GM23338 (cell line): ENCODE measurements at regions not wholly inside any gene's neighbourhood (a gene's known extent, or its start where the extent isn't known, plus 50 kb on each side); places are given as distances from the start of the nearest gene placed in this dataset.

Experiments
- ATAC-seq: fragments of 200-7000 bp; cut with Tn5 transposase; 3 replicates; pipeline ENCODE4 v1.9.1; 2020
- DNase-seq: peaks from one replicate; pipeline ENCODE4 v3.0.0-alpha.2; 2015; ENCODE audit warnings: low spot score
- H2AFZ ChIP-seq: fragments of 200-600 bp; sonication (generic); 2 replicates; pipeline ENCODE4 v1.8.0; 2016; ENCODE audit warnings: antibody characterized with exemption, mild to moderate bottlenecking, moderate library complexity
- H3F3A ChIP-seq: fragments of 200-600 bp; sonication (generic); replicated peaks from 2 replicates; pipeline ENCODE4 v1.8.0; 2017; ENCODE audit warnings: antibody characterized with exemption, mixed run types, low read depth
- H3K27ac ChIP-seq: fragments of 200-600 bp; sonication (generic); 2 replicates; pipeline ENCODE4 v1.6.1; 2016; ENCODE audit warnings: low read depth
- H3K27me3 ChIP-seq: fragments of 200-600 bp; sonication (generic); 2 replicates; pipeline ENCODE4 v1.8.0; 2016; ENCODE audit warnings: mild to moderate bottlenecking, mixed run types, moderate library complexity; ENCODE audit not compliant: insufficient read depth
- H3K36me3 ChIP-seq: fragments of 200-600 bp; sonication (generic); 2 replicates; pipeline ENCODE4 v1.8.0; 2016; ENCODE audit warnings: mild to moderate bottlenecking; ENCODE audit not compliant: insufficient read depth
- H3K4me1 ChIP-seq: fragments of 200-600 bp; sonication (generic); 2 replicates; pipeline ENCODE4 v1.8.0; 2016; ENCODE audit warnings: mild to moderate bottlenecking, moderate library complexity; ENCODE audit not compliant: insufficient read depth
- H3K4me2 ChIP-seq: fragments of 200-600 bp; sonication (generic); 2 replicates; pipeline ENCODE4 v1.7.1; 2017; ENCODE audit warnings: mixed run types
- H3K4me3 ChIP-seq: fragments of 200-600 bp; sonication (generic); 2 replicates; pipeline ENCODE4 v1.6.1; 2016; ENCODE audit warnings: mixed run types
- H3K79me2 ChIP-seq: fragments of 200-600 bp; sonication (generic); replicated peaks from 2 replicates; pipeline ENCODE4 v1.8.0; 2017; ENCODE audit warnings: mild to moderate bottlenecking; ENCODE audit not compliant: insufficient read depth
- H3K9me2 ChIP-seq: fragments of 200-600 bp; sonication (generic); 2 replicates; pipeline ENCODE4 v1.8.0; 2017; ENCODE audit not compliant: insufficient read depth
- H4K20me1 ChIP-seq: fragments of 200-600 bp; sonication (generic); replicated peaks from 2 replicates; pipeline ENCODE4 v1.8.0; 2017; ENCODE audit warnings: mild to moderate bottlenecking; ENCODE audit not compliant: insufficient read depth
- H3K27ac Mint-ChIP-seq: 2 replicates; pipeline ENCODE4 v1.8.0; 2020; ENCODE audit warnings: inconsistent platforms, mild to moderate bottlenecking, moderate library complexity, mixed read lengths
- H3K27me3 Mint-ChIP-seq: 3 replicates; pipeline ENCODE4 v1.8.0; 2022; ENCODE audit warnings: low read depth, mild to moderate bottlenecking, moderate library complexity, mixed read lengths, inconsistent platforms; ENCODE audit not compliant: insufficient read depth, poor library complexity
- H3K36me3 Mint-ChIP-seq: 3 replicates; pipeline ENCODE4 v1.8.0; 2021; ENCODE audit warnings: low read depth, mild to moderate bottlenecking, inconsistent platforms, moderate library complexity, mixed read lengths
- H3K4me1 Mint-ChIP-seq: 3 replicates; pipeline ENCODE4 v1.8.0; 2020; ENCODE audit warnings: mild to moderate bottlenecking, inconsistent platforms, mixed read lengths
- H3K4me3 Mint-ChIP-seq: 3 replicates; pipeline ENCODE4 v1.8.0; 2021; ENCODE audit warnings: moderate library complexity, mild to moderate bottlenecking, inconsistent platforms, mixed read lengths
- H3K9me3 Mint-ChIP-seq: 3 replicates; pipeline ENCODE4 v1.8.0; 2020; ENCODE audit warnings: moderate library complexity, mild to moderate bottlenecking, inconsistent platforms, mixed read lengths
- CREB1 ChIP-seq: fragments of 250-450 bp; sonication (Bioruptor Pico); IDR thresholded peaks from 2 replicates; pipeline ENCODE4 v1.5.0; 2020; ENCODE audit warnings: low read depth, mild to moderate bottlenecking, moderate library complexity
- EZH2 ChIP-seq: fragments of 200-600 bp; sonication (generic); IDR thresholded peaks from one replicate; pipeline ENCODE4 v1.8.0; 2017; ENCODE audit warnings: antibody characterized with exemption, mild to moderate bottlenecking, low read depth; ENCODE audit not compliant: unreplicated experiment
- JUNB ChIP-seq: IDR thresholded peaks from one replicate; pipeline ENCODE4 v1.6.1; 2016; ENCODE audit warnings: antibody characterized with exemption; ENCODE audit not compliant: unreplicated experiment
- NANOG ChIP-seq: IDR thresholded peaks from 2 replicates; pipeline ENCODE4 v1.6.1; 2016; ENCODE audit warnings: antibody characterized with exemption, borderline replicate concordance
- POLR2AphosphoS5 ChIP-seq: IDR thresholded peaks from 2 replicates; pipeline ENCODE4 v1.6.1; 2016; ENCODE audit warnings: antibody characterized with exemption, low read depth
- STAT1 ChIP-seq: IDR thresholded peaks from one replicate; pipeline ENCODE4 v1.6.1; 2016; ENCODE audit warnings: antibody characterized with exemption; ENCODE audit not compliant: unreplicated experiment
- ZNF114 ChIP-seq: fragments of 250-450 bp; sonication (Bioruptor Pico); IDR thresholded peaks from 2 replicates; pipeline ENCODE4 v1.5.0; 2020; ENCODE audit warnings: mild to moderate bottlenecking, moderate library complexity
- ZNF331 ChIP-seq: fragments of 250-450 bp; sonication (Bioruptor Pico); IDR thresholded peaks from 2 replicates; pipeline ENCODE4 v1.5.0; 2020; ENCODE audit warnings: low read depth, mild to moderate bottlenecking, moderate library complexity
- TF ChIP-seq, protein P1 (sequence below), 2 experiments: fragments of 200-600 bp in 1 of 2; sonication (generic) in 1 of 2; conservative IDR thresholded peaks; 2 replicates each; pipeline versions ENCODE4 v1.5.1 to v1.6.1; 2016 to 2017; ENCODE audit warnings: antibody characterized with exemption in 2 of 2, low read depth in 2 of 2, mild to moderate bottlenecking in 2 of 2, moderate library complexity in 1 of 2
- TF ChIP-seq, protein P2 (sequence below): IDR thresholded peaks from 2 replicates; pipeline ENCODE4 v1.6.1; 2016; ENCODE audit warnings: antibody characterized with exemption

DNA sequence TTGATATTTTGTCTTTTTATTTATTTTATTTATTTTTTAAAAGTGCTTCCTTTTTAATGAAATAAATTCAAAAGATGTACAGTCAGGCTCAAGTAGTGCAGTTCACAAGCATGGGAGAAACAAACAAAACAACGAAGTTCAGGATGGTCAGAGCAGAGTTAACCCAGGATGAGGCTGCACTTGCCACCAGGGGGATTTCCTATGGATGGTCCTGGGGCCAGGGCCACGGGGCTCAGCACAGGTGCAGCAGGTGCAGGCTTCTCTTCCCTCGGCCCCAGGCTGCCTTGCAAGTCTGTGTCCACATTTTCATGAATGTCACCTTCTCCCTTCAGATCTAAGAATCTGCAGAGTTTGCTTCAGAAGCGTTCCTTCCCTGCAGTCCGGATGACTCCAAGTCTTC lies 76.5 kb downstream of the CDCA7 start:
- peaks cover 3% of the 10 kb centered on the region for H3K27me3 Mint-ChIP-seq
- no peaks in the 10 kb centered on the region for H3K4me1 Mint-ChIP-seq
- no peak overlapping the region for H3K27ac ChIP-seq
- no peak overlapping the region for H3K4me3 ChIP-seq
- H3K36me3 ChIP-seq, result no peaks in the 10 kb centered on the region
- no peak overlapping the region for H3K4me3 Mint-ChIP-seq
- no peaks in the 10 kb centered on the region for H3K4me1 ChIP-seq
- no peaks in the 10 kb centered on the region for H3K36me3 Mint-ChIP-seq
- no peaks in the 10 kb centered on the region for H3F3A ChIP-seq
- H3K4me2 ChIP-seq, result no peak overlapping the region
- TF ChIP-seq, protein P1, sequence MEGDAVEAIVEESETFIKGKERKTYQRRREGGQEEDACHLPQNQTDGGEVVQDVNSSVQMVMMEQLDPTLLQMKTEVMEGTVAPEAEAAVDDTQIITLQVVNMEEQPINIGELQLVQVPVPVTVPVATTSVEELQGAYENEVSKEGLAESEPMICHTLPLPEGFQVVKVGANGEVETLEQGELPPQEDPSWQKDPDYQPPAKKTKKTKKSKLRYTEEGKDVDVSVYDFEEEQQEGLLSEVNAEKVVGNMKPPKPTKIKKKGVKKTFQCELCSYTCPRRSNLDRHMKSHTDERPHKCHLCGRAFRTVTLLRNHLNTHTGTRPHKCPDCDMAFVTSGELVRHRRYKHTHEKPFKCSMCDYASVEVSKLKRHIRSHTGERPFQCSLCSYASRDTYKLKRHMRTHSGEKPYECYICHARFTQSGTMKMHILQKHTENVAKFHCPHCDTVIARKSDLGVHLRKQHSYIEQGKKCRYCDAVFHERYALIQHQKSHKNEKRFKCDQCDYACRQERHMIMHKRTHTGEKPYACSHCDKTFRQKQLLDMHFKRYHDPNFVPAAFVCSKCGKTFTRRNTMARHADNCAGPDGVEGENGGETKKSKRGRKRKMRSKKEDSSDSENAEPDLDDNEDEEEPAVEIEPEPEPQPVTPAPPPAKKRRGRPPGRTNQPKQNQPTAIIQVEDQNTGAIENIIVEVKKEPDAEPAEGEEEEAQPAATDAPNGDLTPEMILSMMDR (conservative IDR thresholded peaks at IDR 0.05; ENCODE audit: low read depth in 2 of 2), result peak; percentile 30 to 46; a peak in 3 of 4 replicates
- TF ChIP-seq POLR2AphosphoS5, result no peak
- ATAC-seq (peak; percentile 95), DNase-seq (peak; percentile 64)
- no peaks in the 10 kb centered on the region for H3K9me3 Mint-ChIP-seq
- H2AFZ ChIP-seq, result no peak overlapping the region
- no peaks in the 10 kb centered on the region for H3K79me2 ChIP-seq
- no peaks in the 10 kb centered on the region for H4K20me1 ChIP-seq
- no peaks in the 10 kb centered on the region for H3K27me3 ChIP-seq
- H3K9me2 ChIP-seq, result 0 out of 2 replicates have a peak, but pooled peaks cover 7% of the 10 kb centered on the region
- no peak overlapping the region for H3K27ac Mint-ChIP-seq

DNA sequence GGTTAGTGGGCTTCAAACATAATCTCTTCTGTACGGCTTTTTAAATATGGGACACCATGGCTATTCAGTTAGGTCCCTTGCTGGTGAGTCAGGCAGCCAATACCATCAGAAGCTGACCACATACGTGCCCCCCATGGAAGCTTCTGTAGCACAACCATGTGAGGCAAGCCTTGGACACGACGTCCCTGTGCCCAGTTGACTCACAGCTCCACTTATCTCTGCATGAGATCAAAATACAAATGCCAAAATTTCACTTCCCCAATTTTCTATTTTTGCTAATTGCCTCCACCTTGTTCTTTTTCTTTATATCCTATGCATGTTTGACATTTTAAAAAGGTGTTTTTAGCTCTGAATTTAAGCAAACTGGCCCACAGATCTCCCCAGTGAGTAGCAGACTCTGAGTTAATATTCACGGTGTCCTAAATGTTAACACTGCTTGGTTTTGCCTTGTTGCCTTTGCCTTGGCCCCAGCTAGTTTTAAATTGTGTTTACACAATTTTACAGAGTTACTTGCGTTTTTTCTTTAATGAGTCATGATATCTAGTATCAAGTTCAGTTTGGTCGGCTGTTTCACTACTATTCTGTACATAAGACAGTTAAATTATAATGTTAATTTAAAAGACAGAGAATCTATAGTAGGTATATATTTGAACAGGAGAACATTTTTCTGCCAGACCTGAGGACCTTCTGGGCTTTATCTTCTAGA lies 77.5 kb downstream of the CDCA7 start:
- no peaks in the 10 kb centered on the region for H3K4me1 ChIP-seq
- no peak overlapping the region for H3K27ac Mint-ChIP-seq
- H3K27me3 ChIP-seq, result no peaks in the 10 kb centered on the region
- H3K4me3 ChIP-seq, result no peak overlapping the region
- TF ChIP-seq CREB1 (CRISPR knock-in tag) (no peak), NANOG (no peak), JUNB (no peak), POLR2AphosphoS5 (no peak), ZNF331 (CRISPR knock-in tag) (no peak), ZNF114 (no peak), STAT1 (no peak), EZH2 (no peak)
- TF ChIP-seq, protein P2, sequence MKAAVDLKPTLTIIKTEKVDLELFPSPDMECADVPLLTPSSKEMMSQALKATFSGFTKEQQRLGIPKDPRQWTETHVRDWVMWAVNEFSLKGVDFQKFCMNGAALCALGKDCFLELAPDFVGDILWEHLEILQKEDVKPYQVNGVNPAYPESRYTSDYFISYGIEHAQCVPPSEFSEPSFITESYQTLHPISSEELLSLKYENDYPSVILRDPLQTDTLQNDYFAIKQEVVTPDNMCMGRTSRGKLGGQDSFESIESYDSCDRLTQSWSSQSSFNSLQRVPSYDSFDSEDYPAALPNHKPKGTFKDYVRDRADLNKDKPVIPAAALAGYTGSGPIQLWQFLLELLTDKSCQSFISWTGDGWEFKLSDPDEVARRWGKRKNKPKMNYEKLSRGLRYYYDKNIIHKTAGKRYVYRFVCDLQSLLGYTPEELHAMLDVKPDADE, result no peak
- H3K4me2 ChIP-seq, result no peak overlapping the region
- no peaks in the 10 kb centered on the region for H3K4me1 Mint-ChIP-seq
- H2AFZ ChIP-seq, result no peak overlapping the region
- H3K9me2 ChIP-seq, result 0 out of 2 replicates have a peak, but pooled peaks cover 7% of the 10 kb centered on the region
- no peaks in the 10 kb centered on the region for H3F3A ChIP-seq
- no peaks in the 10 kb centered on the region for H3K36me3 ChIP-seq
- no peaks in the 10 kb centered on the region for H3K36me3 Mint-ChIP-seq
- no peak for DNase-seq
- peaks cover 3% of the 10 kb centered on the region for H3K27me3 Mint-ChIP-seq
- H3K9me3 Mint-ChIP-seq, result no peaks in the 10 kb centered on the region
- no peaks in the 10 kb centered on the region for H3K79me2 ChIP-seq
- no peak overlapping the region for H3K4me3 Mint-ChIP-seq
- no peaks in the 10 kb centered on the region for H4K20me1 ChIP-seq
- ATAC-seq, result no peak
- no peak overlapping the region for H3K27ac ChIP-seq
